HCT116 (cell line): ENCODE measurements at regions not wholly inside any gene's neighbourhood (a gene's known extent, or its start where the extent isn't known, plus 50 kb on each side); places are given as distances from the start of the nearest gene placed in this dataset.

Experiments used
- ATAC-seq: fragments of 200-7000 bp; cut with Tn5 transposase; 2 replicates; pipeline ENCODE4 v1.9.1; 2020; ENCODE audit warnings: mild to moderate bottlenecking, moderate library complexity
- BruUV-seq: library from RNA; stranded (reverse); fragments of 400-500 nt; replicated peaks from 2 replicates; lab custom pipeline; 2021; lab: Mats Ljungman, UMichigan
- CTCF ChIA-PET: fragments of 300-600 bp; sonication (Branson Sonifier 250); formaldehyde crosslinking; loops from one replicate; lab custom pipeline; 2021; ENCODE audit warnings: antibody characterized with exemption; lab: Charles Lee
- POLR2A ChIA-PET: fragments of 300-600, 350-600 bp; sonication (Branson Sonifier 250); formaldehyde crosslinking; loops from one replicate; lab custom pipeline; 2021; ENCODE audit warnings: antibody characterized with exemption; lab: Charles Lee
- RAD21 ChIA-PET, 2 experiments: fragments of 300-600 bp; sonication (Branson Sonifier 250); formaldehyde crosslinking; loops; one replicate each; lab custom pipeline; 2023; ENCODE audit warnings: low total read pairs in 2 of 2; ENCODE audit not compliant: uncharacterized antibody in 2 of 2, unreplicated experiment in 2 of 2, low non-redundant PET in 1 of 2; lab: Charles Lee
- DNase-seq: peaks from one replicate; pipeline ENCODE4 v3.0.0-alpha.2; 2010; ENCODE audit warnings: low read depth, low spot score
- H2AFZ ChIP-seq: fragments of 200-600 bp; shearing (Covaris generic), sonication (generic); 2 replicates; pipeline ENCODE4 v1.6.1; 2017; ENCODE audit warnings: low read depth, mixed run types, mixed read lengths, antibody characterized with exemption, low read length; ENCODE audit not compliant: poor library complexity, severe bottlenecking
- H3K27ac ChIP-seq: 2 replicates; pipeline ENCODE4 v1.5.1; 2012; ENCODE audit warnings: low read depth, low read length
- H3K27me3 ChIP-seq: fragments of 200-600 bp; sonication (generic); 2 replicates; pipeline ENCODE4 v1.6.1; 2016; ENCODE audit warnings: mixed run types, low read length, mixed read lengths; ENCODE audit not compliant: insufficient read depth
- H3K36me3 ChIP-seq, 2 experiments: fragments of 200-500 bp in 1 of 2; fragments of 200-600 bp in 1 of 2; sonication (Bioruptor generic) in 1 of 2; sonication (generic) in 1 of 2; 2 replicates each; pipeline versions ENCODE4 v1.5.1 to v1.6.1; 2014 to 2016; ENCODE audit warnings: low read length in 2 of 2, inconsistent platforms in 1 of 2, mixed read lengths in 1 of 2, mixed run types in 1 of 2; ENCODE audit not compliant: insufficient read depth in 2 of 2, control insufficient read depth in 1 of 2
- H3K4me1 ChIP-seq, 2 experiments: fragments of 200-600 bp in 1 of 2; sonication (generic) in 1 of 2; 2 replicates each; pipeline versions ENCODE4 v1.5.1 to v1.6.1; 2012 to 2017; ENCODE audit warnings: low read length in 2 of 2, inconsistent platforms in 1 of 2, mild to moderate bottlenecking in 1 of 2, mixed read lengths in 1 of 2, mixed run types in 1 of 2, moderate library complexity in 1 of 2; ENCODE audit not compliant: insufficient read depth in 2 of 2, control insufficient read depth in 1 of 2
- H3K4me2 ChIP-seq: fragments of 200-600 bp; sonication (generic); 2 replicates; pipeline ENCODE4 v1.6.1; 2017; ENCODE audit warnings: mixed run types, low read length, mixed read lengths
- H3K4me3 ChIP-seq, 2 experiments: fragments of 200-600 bp in 1 of 2; sonication (generic) in 1 of 2; replicated peaks in 1 of 2; 2 replicates each; pipeline ENCODE4 v1.5.1; 2011 to 2016; ENCODE audit warnings: low read length in 2 of 2, control low read depth in 1 of 2, low read depth in 1 of 2, mild to moderate bottlenecking in 1 of 2, mixed read lengths in 1 of 2, mixed run types in 1 of 2
- H3K79me2 ChIP-seq: fragments of 200-600 bp; sonication (generic); 2 replicates; pipeline ENCODE4 v1.6.1; 2017; ENCODE audit warnings: mild to moderate bottlenecking, mixed run types, low read length, moderate library complexity, mixed read lengths; ENCODE audit not compliant: insufficient read depth
- H3K9ac ChIP-seq: fragments of 200-600 bp; sonication (generic); 2 replicates; pipeline ENCODE4 v1.6.1; 2016; ENCODE audit warnings: low read length, mixed read lengths
- H3K9me2 ChIP-seq: fragments of 200-600 bp; sonication (generic), shearing (Covaris generic); 2 replicates; pipeline ENCODE4 v1.6.1; 2017; ENCODE audit warnings: mixed run types, mild to moderate bottlenecking, moderate library complexity; ENCODE audit not compliant: insufficient read depth
- H3K9me3 ChIP-seq, 2 experiments: fragments of 200-500 bp in 1 of 2; fragments of 200-600 bp in 1 of 2; sonication (Bioruptor generic) in 1 of 2; sonication (generic) in 1 of 2; 2 replicates each; pipeline ENCODE4 v1.6.1; 2014 to 2017; ENCODE audit warnings: low read length in 2 of 2, mixed read lengths in 2 of 2, inconsistent platforms in 1 of 2, low read depth in 1 of 2, mild to moderate bottlenecking in 1 of 2, mixed run types in 1 of 2, moderate library complexity in 1 of 2; ENCODE audit not compliant: control insufficient read depth in 1 of 2, insufficient read depth in 1 of 2
- H4K20me1 ChIP-seq: fragments of 200-600 bp; sonication (generic), shearing (Covaris generic); 2 replicates; pipeline ENCODE4 v1.6.1; 2017; ENCODE audit warnings: mixed run types, mild to moderate bottlenecking, moderate library complexity; ENCODE audit not compliant: insufficient read depth
- CBX3 ChIP-seq: IDR thresholded peaks from 2 replicates; pipeline ENCODE4 v1.6.1; 2012; ENCODE audit warnings: low read depth
- CTCF ChIP-seq, 3 experiments: fragments of 200-600 bp in 1 of 3; sonication (generic) in 1 of 3; IDR thresholded peaks in 2 of 3; conservative IDR thresholded peaks in 1 of 3; 2 replicates each; pipeline ENCODE4 v1.5.1; 2012 to 2017; ENCODE audit warnings: low read depth in 2 of 3, low read length in 2 of 3, antibody characterized with exemption in 1 of 3, borderline replicate concordance in 1 of 3, control low read depth in 1 of 3, mild to moderate bottlenecking in 1 of 3, mixed read lengths in 1 of 3, mixed run types in 1 of 3, moderate library complexity in 1 of 3; ENCODE audit not compliant: insufficient read depth in 1 of 3
- EGR1 ChIP-seq: IDR thresholded peaks from 2 replicates; pipeline ENCODE4 v1.6.1; 2012; ENCODE audit warnings: low read depth
- EZH2 ChIP-seq: fragments of 200-600 bp; sonication (generic); IDR thresholded peaks from 2 replicates; pipeline ENCODE4 v1.6.1; 2017; ENCODE audit warnings: antibody characterized with exemption, mixed run types
- EZH2phosphoT487 ChIP-seq: fragments of 200-600 bp; IDR thresholded peaks from 2 replicates; pipeline ENCODE4 v1.6.1; 2018; ENCODE audit warnings: antibody characterized with exemption, borderline replicate concordance
- FOSL1 ChIP-seq: IDR thresholded peaks from 2 replicates; pipeline ENCODE4 v1.6.1; 2012; ENCODE audit warnings: low read depth
- MAX ChIP-seq: IDR thresholded peaks from 2 replicates; pipeline ENCODE4 v1.6.1; 2012
- POLR2A ChIP-seq: IDR thresholded peaks from 2 replicates; pipeline ENCODE4 v1.7.0; 2011; ENCODE audit warnings: borderline replicate concordance; ENCODE audit not compliant: insufficient read depth, insufficient read length; ENCODE audit errors: extremely low read depth
- REST ChIP-seq: IDR thresholded peaks from 2 replicates; pipeline ENCODE4 v1.6.1; 2012; ENCODE audit warnings: low read depth
- SIN3A ChIP-seq: IDR thresholded peaks from 2 replicates; pipeline ENCODE4 v1.6.1; 2012; ENCODE audit warnings: low read depth
- YY1 ChIP-seq: IDR thresholded peaks from 2 replicates; pipeline ENCODE4 v1.6.1; 2011; ENCODE audit warnings: low read length, low read depth, moderate library complexity, mild to moderate bottlenecking; ENCODE audit not compliant: insufficient replicate concordance; ENCODE audit errors: extremely low read depth
- ZBTB33 ChIP-seq: IDR thresholded peaks from 2 replicates; pipeline ENCODE4 v1.6.1; 2011; ENCODE audit warnings: mild to moderate bottlenecking, low read length, moderate library complexity; ENCODE audit not compliant: insufficient replicate concordance; ENCODE audit errors: extremely low read depth
- ZNF274 ChIP-seq: fragments of 200-500 bp; sonication (Bioruptor generic); IDR thresholded peaks from 2 replicates; pipeline ENCODE4 v1.6.1; 2014; ENCODE audit warnings: mild to moderate bottlenecking, low read depth, low read length, inconsistent platforms
- intact Hi-C: fragments of 100-400 bp; cut with micrococcal nuclease; formaldehyde crosslinking; loops from 2 replicates; pipeline ENCODE4 v1.10.0; 2022

- H4K20me1 ChIP-seq = no peaks in the 10 kb centered on the region
- intact Hi-C loops = no loop called here
- H3K27me3 ChIP-seq = no peaks in the 10 kb centered on the region
- ChIA-PET POLR2A (no interaction called here), CTCF (no interaction called here)
- H3K79me2 ChIP-seq = no peaks in the 10 kb centered on the region
- no peaks in the 10 kb centered on the region for H3K9me3 ChIP-seq
- no peaks in the 10 kb centered on the region for H3K36me3 ChIP-seq
- H3K9ac ChIP-seq = no peak overlapping the region
- no peak overlapping the region for H3K27ac ChIP-seq
- TF ChIP-seq ZBTB33 = no peak
- no peak for TF ChIP-seq REST
- TF ChIP-seq YY1 = no peak
- no peak for TF ChIP-seq EZH2
- no peak for TF ChIP-seq SIN3A
- no peak for TF ChIP-seq ZNF274
- TF ChIP-seq POLR2A = no peak
- no peak for TF ChIP-seq FOSL1
- TF ChIP-seq CTCF (IDR thresholded peaks at IDR 0.05 in 2 of 3, conservative IDR thresholded peaks at IDR 0.05 in 1 of 3; ENCODE audit: borderline replicate concordance in 1 of 3, insufficient read depth in 1 of 3, low read depth in 2 of 3, low read length in 2 of 3) = no peak
- no peak for TF ChIP-seq MAX
- no peak for TF ChIP-seq CBX3
- no peak for TF ChIP-seq EGR1
- TF ChIP-seq EZH2phosphoT487 = no peak
- TF ChIP-seq, all 23 proteins: peak for 0
- H2AFZ ChIP-seq = no peak overlapping the region
- no peak for ATAC-seq
- H3K4me3 ChIP-seq = no peak overlapping the region
- no peaks in the 10 kb centered on the region for H3K4me1 ChIP-seq
- no peaks in the 10 kb centered on the region for H3K9me2 ChIP-seq
- RAD21 ChIA-PET = no interaction called here
- no TSS peak for BruUV-seq
- no peak for DNase-seq
- no peak overlapping the region for H3K4me2 ChIP-seq
These were observed 301.0 kb downstream of the HACE1 start for GRCh38 chr6:104558746-104559145.
